Pancreas (tissue), 10 donors: ENCODE measurements at regions not wholly inside any gene's neighbourhood (a gene's known extent, or its start where the extent isn't known, plus 50 kb on each side); places are given as distances from the start of the nearest gene placed in this dataset.

Source experiments
- ATAC-seq, 4 donors: fragments of 200-7000 bp; cut with Tn5 transposase; one replicate each; pipeline versions ENCODE4 v1.8.0 to v1.9.1; 2020; ENCODE audit warnings: mild to moderate bottlenecking in 4 of 4, moderate library complexity in 4 of 4
- DNase-seq, 6 donors: peaks; one replicate each; pipeline ENCODE4 v3.0.0-alpha.2; 2020
- FAIRE-seq: peaks from 2 replicates; lab custom pipeline; 2012; peaks lifted over from hg19 to GRCh38; lab: Jason Lieb, UNC
- H3K27ac ChIP-seq, 4 donors: fragments of 200-600 bp; sonication (generic); 1 replicate in 3 of 4; 2 replicates in 1 of 4; pipeline versions ENCODE4 v1.5.0 to v1.8.0; 2020
- H3K27me3 ChIP-seq, 4 donors: fragments of 200-600 bp; one replicate each; pipeline ENCODE4 v1.8.0; 2021
- H3K36me3 ChIP-seq, 3 donors: fragments of 200-600 bp; sonication (generic) in 1 of 3; one replicate each; pipeline versions ENCODE4 v1.5.0 to v1.8.0; 2020 to 2021
- H3K4me1 ChIP-seq, 3 donors: fragments of 200-600 bp; one replicate each; pipeline ENCODE4 v1.8.0; 2021
- H3K4me3 ChIP-seq, 4 donors: fragments of 200-600 bp; sonication (generic) in 2 of 4; one replicate each; pipeline versions ENCODE4 v1.5.0 to v1.8.0; 2020 to 2021
- H3K9me3 ChIP-seq, 4 donors: fragments of 200-600 bp; one replicate each; pipeline ENCODE4 v1.8.0; 2021
- CTCF ChIP-seq, 4 donors: fragments of 200-600 bp; sonication (generic) in 3 of 4; IDR thresholded peaks; one replicate each; pipeline versions ENCODE4 v1.5.0 to v1.8.0; 2021; ENCODE audit warnings: antibody characterized with exemption in 4 of 4
- WGBS, 2 donors: extraction: QIAGEN DNeasy Blood & Tissue Kit; methylation state at CpG; one replicate each; pipeline ENCODE4 v1.1.7; 2013; 5-methylcytosine and 5-hydroxymethylcytosine counted together
- intact Hi-C, 3 donors: fragments of 100-400 bp; cut with DNase I; formaldehyde crosslinking; loops; one replicate each; pipeline versions ENCODE4 v1.11.1 to v1.14.2; 2022
- donor health status: healthy with polysubstance abuse.
- donor health status: DM: no; HTN: no; CAD: no; lungs with moderate emphysema.
- donor health status: DM: no; HTN: no; CAD: no.
- donor health status: control.
- donor health status: control.
- donor health status: Bipolar disorder and iron deficiency.
- donor health status: DM: yes; HTN: yes; CAD: no.
- donor health status: DM: no; HTN: no; CAD: no.
- donor health status: DM: no; HTN: no; CAD: no.
- donor health status: DM: yes; HTN: yes; CAD: no.

GRCh38 chr1:219806020-219806419, 122.3 kb downstream of the SLC30A10 start:
- Histone ChIP-seq H3K27me3 (no peaks in the 10 kb centered on the region), H3K36me3 (no peaks in the 10 kb centered on the region), H3K4me1 (no peaks in the 10 kb centered on the region), H3K4me3 (no peak overlapping the region), H3K27ac (no peak overlapping the region), H3K9me3 (no peaks in the 10 kb centered on the region)
- no peak for TF ChIP-seq CTCF (IDR thresholded peaks at IDR 0.05)
- ATAC-seq (no peak), FAIRE-seq (no peak), DNase-seq (no peak)
- intact Hi-C loops, result no loop called here
- 54 to 74% methylated on average over 4 of the region's 4 CpGs for WGBS, 2 donors

GRCh38 chr1:219805191-219805590, 123.2 kb downstream of the SLC30A10 start:
- Histone ChIP-seq H3K4me1 (no peaks in the 10 kb centered on the region), H3K9me3 (no peaks in the 10 kb centered on the region), H3K27me3 (no peaks in the 10 kb centered on the region), H3K36me3 (no peaks in the 10 kb centered on the region), H3K27ac (no peak overlapping the region), H3K4me3 (no peak overlapping the region)
- no peak for TF ChIP-seq CTCF (IDR thresholded peaks at IDR 0.05)
- 34 to 42% methylated on average over 6 of the region's 6 CpGs for WGBS, 2 donors
- FAIRE-seq, result no peak
- DNase-seq, result no peak
- ATAC-seq, result no peak
- intact Hi-C loops, result no loop called here

GRCh38 chr1:219801156-219801820, 127.1 kb downstream of the SLC30A10 start:
- no peak overlapping the region for H3K4me3 ChIP-seq
- H3K27ac ChIP-seq, result no peak overlapping the region
- H3K36me3 ChIP-seq, result no peaks in the 10 kb centered on the region
- intact Hi-C loops, result no loop called here
- H3K27me3 ChIP-seq, result no peaks in the 10 kb centered on the region
- no peak for ATAC-seq
- no peak for TF ChIP-seq CTCF (IDR thresholded peaks at IDR 0.05)
- no peak for FAIRE-seq
- DNase-seq, result no peak
- no peaks in the 10 kb centered on the region for H3K4me1 ChIP-seq
- no peaks in the 10 kb centered on the region for H3K9me3 ChIP-seq
- WGBS, 2 donors, result 75 to 89% methylated on average over 5 of the region's 5 CpGs

- DNase-seq, result no peak
- no peaks in the 10 kb centered on the region for H3K27me3 ChIP-seq
- ATAC-seq, result no peak
- WGBS, 2 donors, result 83 to 93% methylated on average over 3 of the region's 3 CpGs
- H3K36me3 ChIP-seq, result no peaks in the 10 kb centered on the region
- intact Hi-C loops, result no loop called here
- no peaks in the 10 kb centered on the region for H3K4me1 ChIP-seq
- TF ChIP-seq CTCF (IDR thresholded peaks at IDR 0.05), result no peak
- H3K4me3 ChIP-seq, result no peak overlapping the region
- FAIRE-seq, result no peak
- no peaks in the 10 kb centered on the region for H3K9me3 ChIP-seq
- H3K27ac ChIP-seq, result no peak overlapping the region
These were observed 129.9 kb downstream of the SLC30A10 start for GRCh38 chr1:219798283-219799030.

GRCh38 chr1:219797683-219798082, 130.7 kb downstream of the SLC30A10 start:
- TF ChIP-seq CTCF (IDR thresholded peaks at IDR 0.05), result no peak
- Histone ChIP-seq H3K36me3 (no peaks in the 10 kb centered on the region), H3K9me3 (no peaks in the 10 kb centered on the region), H3K4me1 (no peaks in the 10 kb centered on the region), H3K27ac (no peak overlapping the region), H3K4me3 (no peak overlapping the region), H3K27me3 (no peaks in the 10 kb centered on the region)
- no peak for DNase-seq
- intact Hi-C loops, result no loop called here
- ATAC-seq, result no peak
- WGBS, 2 donors, result 61 to 70% methylated on average over 2 of the region's 2 CpGs
- FAIRE-seq, result no peak
